GM18873 (cell line): ENCODE measurements at regions not wholly inside any gene's neighbourhood (a gene's known extent, or its start where the extent isn't known, plus 50 kb on each side); places are given as distances from the start of the nearest gene placed in this dataset.

ENCODE experiments used
- ATAC-seq: cut with Tn5 transposase; IDR thresholded peaks from one replicate; pipeline ENCODE4 v1.9.1; 2021; ENCODE audit warnings: mild to moderate bottlenecking, moderate library complexity, moderate number of reproducible peaks; ENCODE audit not compliant: unreplicated experiment, low FRiP score

DNA sequence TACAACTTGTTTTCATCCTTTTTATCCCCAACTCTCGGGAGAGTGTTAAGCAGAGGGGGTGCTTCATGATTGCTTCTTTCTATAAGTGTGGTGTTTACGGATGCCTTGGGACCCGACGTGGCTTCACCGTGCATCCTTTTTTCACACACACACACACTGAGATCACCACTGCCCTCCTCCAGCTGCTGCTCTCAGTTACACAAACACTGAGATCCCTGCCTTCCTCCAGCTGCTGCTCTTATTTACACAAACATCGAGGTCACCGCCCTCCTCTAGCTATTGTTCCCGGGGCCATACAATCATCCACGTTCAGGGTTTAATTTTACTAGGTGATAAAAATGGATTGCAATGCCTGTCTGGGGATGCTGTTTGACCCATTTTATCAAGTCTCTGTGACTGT is 155.4 kb upstream of the FAM9B start:
- ATAC-seq = no peak

DNA sequence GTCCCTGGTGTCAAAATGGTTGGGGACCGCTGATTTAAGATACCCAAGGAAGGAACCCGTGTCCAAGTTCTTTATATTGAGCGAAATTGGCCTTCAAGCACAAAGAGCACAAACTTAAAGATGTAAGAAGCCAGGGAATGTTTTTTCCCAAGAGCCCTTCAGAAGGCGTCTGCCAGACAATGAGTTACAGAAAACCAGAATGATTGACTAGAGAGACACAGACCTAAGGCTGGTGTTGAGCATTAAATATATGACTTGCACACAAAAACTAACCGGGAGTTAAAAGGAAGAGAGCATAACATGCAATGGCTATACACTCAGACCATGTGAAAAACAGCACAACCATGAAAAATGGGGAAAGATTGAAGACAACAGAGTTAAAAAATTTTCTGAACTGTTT is 157.5 kb upstream of the FAM9B start:
- no peak for ATAC-seq

DNA sequence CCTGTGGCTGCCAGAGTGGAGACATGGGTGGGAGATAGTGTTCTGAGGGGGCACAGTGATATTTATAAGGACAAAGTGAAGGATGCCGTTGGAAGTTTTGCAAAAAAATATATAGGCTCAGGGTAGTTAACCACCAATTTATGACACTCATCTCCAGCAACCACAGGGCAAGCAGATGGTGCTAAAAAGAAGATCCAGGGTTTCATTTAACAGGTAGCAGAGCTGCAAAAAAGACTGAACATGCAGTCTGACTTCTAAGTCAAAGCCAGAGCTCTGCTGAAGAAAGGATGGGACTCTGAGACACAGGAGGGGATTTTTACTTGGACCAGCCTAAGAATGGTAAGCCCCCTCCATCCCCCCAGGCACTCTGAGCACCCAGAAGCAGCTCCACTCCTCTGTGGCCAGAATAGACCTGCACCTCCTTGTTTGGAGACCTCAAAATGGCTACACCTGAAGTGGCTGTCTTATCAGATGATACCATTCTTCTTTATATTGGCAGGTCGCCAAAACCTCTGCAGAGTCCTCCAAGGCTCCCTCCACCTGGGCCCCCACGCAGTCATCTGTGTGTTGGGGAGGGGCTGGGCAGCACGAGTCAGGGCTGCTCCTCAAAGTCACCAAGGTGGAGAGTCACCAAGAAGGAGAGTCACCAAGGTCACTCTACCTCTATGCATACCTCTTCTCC is 161.4 kb upstream of the FAM9B start:
- ATAC-seq = no peak

DNA sequence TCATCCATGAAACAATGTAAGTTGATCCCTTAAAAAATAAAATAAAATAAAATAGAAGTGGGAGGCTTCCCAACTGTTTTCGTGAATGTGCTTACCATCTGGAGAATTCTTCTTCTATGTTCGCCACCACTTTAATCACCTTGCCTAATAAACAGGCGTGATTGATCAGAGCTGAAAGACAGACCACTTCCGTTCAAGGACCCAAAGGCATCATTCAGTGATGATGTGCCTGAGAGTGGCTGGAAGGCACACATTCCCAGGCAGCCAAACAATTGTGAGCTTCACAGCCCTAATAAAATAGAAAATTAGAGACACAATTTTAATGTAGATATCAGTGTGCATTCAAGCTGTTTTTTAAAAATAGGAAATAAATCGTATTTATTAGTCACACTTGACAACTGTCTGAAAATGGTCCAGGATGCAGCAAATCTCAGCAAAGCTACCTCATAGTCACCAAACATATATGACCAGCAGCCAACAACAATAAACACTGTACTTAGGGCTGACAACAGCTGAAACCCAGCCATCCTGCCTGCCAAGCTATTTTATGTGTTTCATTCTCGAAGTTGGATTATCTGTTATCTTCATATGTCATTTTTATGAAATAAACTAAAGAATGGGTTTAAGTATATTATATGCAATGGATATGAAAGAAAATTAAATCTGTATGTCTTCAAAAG is 163.2 kb upstream of the FAM9B start:
- no peak for ATAC-seq

DNA sequence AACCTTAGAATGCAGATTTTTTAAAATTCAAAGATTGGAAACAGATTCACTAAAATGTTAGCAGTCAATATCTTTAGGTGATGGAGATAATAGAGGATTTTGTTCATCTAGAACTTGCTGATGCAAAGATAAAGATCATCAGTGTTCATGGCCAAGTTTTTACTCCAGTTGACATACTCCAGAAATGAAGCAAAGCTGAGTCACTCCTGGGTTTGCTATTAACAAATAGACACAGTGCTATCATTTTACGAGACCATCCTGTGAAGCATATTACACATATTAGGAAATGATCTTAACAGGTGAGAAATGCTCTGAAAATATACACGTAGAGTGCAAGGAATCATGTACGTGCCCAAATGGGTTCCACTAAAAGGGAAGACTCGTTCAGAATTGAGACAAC is 170.6 kb upstream of the FAM9B start:
- no peak for ATAC-seq

DNA sequence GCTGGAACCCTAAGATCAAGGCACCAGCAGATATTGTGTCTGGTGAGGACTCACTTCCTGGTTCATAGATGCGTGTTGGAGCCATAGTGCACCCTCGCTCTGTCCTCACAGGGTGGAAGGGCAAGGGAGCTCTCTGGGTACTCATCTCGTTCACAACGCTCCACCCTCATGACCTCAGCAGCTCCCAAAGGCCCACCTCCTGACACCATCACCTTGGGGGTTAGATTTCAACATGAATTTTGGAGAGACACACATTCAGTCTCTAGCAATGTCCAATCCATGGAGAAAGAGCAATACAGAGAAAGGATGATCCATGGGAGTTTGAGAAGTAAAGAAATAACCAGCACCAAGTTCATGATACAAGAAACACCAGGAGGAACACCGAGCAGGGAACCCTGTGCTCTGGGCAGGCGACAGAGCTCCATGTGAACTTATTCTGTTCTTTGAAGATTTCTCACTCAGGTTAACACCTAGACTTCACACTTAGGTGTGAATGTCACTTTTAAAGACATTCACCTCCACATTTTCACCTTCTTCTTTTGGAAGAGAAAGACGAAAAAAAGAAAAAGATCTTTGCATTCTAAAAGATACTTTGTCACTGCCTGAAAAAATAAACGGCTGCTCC is 171.8 kb upstream of the FAM9B start:
- ATAC-seq = no peak

DNA sequence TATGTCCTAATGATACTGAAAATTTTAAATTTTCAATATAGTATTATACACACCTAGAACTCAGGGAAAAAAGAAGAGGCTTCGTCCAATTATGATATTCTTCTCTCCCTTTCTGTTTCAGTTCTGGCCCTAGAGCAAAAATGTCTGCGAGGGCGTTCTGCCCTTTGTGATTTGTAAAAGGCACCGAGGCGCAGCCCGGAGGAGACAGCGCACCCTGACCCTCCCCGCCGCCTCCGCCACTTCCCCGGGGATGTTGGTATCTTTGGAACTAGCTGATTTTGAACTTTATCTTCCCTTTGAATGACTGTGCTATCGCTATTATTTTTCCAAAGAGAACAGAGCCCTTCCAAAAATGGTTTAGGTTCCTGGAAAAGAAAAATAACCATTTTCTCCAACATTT is 173.2 kb upstream of the FAM9B start:
- no peak for ATAC-seq

DNA sequence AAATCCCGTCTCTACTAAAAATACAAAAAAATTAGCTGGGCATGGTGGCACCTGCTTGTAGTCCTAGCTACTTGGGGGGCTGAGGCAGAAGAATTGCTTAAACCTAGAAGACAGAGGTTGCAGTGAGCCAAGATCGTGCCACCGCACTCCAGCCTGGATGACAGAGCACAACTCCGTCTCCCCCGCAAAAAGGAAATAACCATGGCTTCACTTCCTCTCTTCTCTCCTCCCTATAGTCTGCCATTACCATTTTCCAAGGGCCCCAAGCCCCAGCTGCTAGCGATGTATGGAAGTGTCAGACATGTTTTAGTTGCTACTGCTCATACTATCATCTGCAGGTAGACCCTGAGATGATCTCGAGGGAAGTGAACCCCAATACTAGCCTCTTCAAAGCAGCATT is 177.3 kb upstream of the FAM9B start:
- ATAC-seq = no peak

DNA sequence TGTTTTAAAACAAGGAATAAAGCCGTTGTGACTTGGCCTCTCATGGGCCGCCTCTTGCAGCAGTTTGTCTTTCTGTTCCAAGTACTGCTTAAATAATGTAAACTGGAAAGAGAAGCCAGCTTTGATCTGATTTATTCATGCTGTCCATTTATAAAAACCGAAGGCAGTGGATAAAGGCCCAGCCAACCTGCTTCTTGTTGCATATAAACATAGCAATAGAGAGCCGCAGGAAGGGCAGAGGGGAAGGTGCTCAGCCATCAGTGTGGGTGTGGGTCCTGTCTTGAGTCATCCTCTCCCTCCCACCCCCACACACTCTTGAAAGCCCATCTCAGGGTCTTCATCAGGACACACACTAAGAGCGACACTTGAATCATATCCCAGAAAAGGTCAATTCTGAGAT is 187.9 kb upstream of the FAM9B start:
- no peak for ATAC-seq

DNA sequence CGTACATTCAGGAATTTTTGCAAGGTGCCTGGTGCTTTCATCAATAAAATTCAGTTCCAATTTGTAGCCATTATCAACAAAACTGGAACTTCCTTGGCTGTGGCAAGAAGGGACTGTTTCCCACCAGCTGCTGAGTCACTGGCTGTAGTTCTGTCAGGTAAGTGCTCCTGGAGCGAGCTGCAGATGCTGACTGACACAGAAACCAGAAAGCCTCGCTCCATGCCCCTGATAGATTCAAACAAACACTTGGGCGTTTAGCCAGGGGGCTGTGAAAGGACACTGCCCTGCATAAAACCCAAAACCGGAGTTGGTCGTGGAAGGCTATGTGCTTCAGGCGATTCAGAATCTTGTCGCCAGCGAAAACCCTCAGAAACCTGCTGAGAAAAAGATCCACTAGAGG is 188.4 kb upstream of the FAM9B start:
- ATAC-seq = no peak

DNA sequence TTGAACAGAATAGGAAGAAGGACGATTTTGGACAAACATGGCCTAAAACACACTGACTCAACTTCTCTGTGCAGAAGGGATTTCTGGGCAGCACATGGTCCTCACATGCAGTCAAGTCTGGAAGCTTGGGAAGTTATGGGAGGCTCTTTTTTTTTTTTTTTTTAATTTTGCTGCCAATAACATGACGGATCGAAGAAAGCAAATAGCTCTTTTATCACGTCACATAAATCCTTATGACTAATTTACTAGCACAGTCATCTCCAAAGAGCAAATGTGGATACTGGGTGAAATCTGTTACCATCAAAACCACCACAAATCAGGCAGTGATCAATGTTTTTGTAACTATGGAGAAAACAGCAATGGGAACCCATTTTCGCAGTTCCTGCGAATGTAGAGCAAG is 193.3 kb upstream of the FAM9B start:
- no peak for ATAC-seq

DNA sequence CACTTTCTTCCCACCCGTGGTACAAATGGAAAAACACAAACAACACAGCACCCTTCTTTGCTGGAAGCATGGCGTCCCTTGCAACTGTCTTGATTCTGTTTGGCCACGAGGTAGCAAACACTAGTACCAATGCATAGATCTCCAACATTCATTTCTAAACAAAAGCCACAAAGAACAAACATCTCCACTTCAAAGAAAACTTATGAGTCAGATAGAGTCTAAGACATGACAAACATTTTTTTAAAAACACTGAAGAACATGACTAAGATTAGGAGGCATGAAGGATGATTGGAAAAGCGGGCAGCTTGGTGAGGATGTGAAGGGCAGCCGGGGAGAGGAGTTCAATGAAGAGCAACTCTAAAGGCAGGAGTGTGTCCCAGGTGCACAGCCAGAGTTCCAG is 197.6 kb upstream of the FAM9B start:
- no peak for ATAC-seq

DNA sequence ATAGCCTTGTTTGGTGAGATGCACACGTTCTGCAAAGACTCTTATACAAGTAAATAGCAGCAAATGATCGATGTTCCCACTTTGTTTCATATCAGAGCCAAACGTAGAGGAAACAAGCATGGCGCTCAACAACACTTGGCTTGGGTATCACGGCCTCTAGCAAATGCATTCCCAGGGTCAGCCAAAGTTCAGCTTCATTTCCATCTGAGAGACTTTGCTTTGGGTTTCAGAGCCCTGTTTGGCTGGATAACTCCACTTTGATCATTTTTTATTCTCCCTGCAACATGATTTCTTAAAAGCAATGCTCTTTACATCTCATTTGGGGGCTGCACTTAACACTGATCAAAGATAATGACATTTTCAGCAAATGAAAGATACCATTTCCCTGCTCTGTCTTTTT is 199.2 kb upstream of the FAM9B start:
- no peak for ATAC-seq

DNA sequence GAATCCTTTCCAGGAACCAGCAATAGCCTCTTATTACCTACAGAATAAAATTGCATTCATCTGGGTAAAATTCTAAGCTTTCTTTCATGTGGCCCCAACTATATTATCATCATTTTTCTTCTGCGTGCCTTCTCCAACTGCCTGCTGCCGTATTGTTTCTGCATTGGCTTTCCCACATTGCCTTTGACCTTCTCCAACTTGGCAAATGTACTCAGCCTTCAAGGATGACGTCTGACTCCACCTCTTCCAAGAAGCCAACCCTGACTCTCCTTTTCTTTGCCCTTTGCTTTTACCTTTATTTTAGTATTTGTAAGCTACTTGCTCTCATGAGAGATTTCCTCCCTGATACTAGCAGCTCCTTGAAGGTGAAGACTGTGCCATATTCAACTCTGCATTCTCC is 200.4 kb upstream of the FAM9B start:
- ATAC-seq = no peak

DNA sequence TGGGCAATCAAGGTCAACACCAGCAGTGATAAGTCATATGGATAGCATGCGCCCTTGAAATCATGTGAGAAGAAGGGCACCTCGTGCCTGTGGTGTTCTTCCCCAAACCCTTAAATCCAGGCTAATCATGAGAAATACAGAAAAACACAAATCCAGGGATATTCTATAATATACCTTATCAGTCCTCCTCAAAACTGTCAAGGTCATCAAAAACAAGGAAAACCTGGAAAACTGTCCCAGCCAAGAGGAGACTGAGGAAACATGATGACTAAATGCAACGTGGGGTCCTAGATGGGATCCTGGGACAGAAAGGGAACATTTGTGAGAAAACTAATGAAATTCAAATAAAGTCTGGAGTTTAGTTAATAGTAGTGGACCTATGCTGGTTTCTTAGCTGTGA is 201.8 kb upstream of the FAM9B start:
- ATAC-seq = no peak

DNA sequence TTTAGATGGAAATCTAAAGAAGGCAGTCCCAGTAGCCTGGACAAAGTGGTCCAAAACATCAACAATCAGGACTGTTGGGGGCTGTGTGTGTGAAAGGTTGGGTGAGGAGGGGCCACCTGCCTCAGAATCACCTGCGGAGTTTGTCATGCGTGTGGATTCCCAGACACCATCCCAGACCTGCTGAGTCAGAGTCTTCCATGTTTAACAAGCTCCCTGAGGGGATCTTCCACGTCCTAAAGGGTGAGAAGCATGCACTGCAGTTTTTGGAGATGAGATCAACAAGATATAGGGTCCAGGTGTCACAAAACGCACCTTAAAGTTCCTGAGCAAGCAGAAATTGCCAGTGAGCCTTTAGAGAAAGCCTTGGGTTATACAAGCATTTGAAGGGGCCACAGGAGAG is 207.0 kb upstream of the FAM9B start:
- no peak for ATAC-seq

DNA sequence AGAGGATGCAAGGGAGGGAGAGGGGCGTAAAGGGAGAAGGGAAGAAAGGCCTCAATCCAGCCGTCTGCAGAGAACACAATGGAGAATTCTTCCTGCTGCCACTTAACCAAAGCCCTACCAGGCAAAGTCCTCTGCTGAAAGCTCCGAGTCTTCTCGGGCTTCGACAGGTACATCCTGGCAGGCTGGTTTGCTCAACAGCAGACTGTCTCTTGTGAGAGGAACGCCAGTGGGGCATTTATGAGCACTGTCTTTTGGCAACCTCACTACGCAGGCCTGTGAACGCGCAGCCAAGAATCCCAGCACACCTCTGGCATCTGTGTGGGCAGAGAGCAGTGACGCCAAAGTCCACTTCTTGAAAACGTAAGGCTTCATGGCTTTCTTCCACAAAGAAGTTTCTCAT is 207.5 kb upstream of the FAM9B start:
- ATAC-seq = no peak

DNA sequence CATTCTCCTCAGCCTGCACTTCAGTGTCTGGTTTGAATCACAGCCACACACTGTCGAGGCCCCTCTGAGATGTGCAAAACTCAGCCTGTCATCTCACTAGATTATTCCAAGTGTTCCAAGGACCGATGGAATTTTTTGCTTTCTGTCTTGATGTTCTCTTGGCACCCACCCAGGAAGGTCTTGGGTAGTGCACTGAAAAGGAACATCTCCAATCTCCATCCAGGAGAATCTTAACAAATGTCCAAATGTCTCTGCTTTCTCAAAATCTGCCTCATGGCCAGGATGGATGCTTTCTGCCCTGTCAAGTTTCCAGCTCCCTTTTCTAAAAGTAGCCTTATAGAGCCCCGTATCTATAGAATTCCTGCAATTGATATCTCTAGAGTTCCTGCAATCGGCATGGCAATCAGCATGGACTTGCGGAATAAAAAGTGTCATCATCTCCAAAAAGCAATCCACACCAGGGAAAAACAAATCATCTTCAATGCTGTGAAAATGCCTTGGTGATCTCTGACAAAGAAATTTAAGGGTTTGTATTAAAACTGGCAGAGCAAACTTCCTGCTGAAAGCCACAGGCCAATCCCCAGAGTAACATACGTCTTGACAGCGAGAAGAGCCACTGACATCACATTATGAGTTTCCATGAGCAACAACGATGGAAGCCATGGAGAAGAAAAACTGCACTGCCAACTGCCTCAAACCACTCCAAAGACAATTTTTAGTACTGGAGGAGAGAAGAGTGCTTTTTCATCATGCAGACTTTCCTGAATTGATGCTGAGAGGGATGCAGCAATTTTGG is 215.3 kb upstream of the FAM9B start:
- ATAC-seq = no peak

DNA sequence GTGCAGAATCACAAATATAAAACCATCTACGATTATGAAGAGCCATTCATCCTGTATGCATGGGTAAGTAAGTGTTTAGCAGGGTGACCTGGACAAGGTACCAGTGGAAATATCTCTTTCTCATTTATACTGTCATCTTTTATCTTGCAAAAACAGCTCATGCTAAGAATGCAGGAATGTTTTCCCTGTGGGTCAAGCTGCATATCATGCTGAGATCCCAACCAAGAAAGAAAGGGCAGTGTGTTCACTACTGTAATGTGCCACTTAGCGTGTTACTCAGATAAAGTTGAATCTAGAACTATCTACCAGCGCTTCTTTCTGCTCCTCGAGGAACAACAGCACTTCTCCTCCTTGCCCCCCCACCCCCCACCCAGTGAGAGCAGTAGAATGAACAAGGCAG is 212.7 kb upstream of the TBL1X start:
- no peak for ATAC-seq

DNA sequence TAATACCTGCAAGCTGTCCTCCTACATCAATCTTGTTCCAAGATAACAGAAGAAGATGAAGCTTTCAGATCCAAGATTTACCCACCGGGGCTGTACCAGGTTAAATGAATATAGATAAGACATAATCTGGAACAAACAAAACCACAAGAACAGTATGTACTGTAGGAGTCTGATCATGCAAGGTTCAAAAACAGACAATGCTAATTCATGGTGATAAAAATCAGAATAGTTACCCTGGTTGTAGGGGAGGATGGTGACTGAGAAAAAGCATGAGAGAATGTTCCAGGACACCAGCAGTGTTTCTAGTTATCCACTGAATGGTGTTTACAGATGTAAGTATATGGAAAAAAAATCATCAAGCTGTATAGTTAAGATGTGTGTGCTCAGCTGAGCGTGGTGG is 211.6 kb upstream of the TBL1X start:
- ATAC-seq = no peak

DNA sequence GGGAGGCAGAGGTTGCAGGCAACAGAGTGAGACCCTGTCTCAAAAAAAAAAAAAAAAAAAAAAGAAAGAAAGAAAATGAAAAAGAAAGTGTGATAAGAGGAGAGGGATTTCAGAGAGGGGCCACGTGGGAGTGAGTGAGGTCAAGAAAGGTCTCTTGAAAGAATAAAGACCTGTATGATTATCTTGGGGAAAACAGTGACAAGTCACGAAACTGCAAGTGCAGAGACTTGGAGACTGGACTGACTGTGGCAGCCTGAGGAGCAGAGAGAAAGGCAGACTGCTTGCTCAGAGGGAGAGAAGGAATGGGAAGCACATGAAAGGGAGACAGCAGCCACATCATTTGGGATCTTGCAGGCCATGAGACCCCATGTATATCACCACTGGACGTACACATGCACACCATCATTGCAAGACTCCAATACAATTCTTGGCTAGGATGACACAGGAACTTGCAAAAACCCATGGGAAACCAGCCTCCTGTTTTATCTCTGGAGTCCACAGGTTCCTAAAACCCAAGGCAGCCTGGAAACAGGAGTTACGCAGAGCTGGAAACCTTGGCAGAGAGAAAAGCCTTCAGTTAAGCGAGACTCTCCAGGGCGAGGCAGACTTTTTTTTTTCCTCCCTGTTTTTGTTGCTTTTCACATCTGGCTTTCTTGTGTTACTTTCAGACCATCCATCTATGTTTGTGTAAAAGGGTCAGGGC is 207.0 kb upstream of the TBL1X start:
- ATAC-seq = no peak
